GM23338 (cell line): ENCODE measurements at regions not wholly inside any gene's neighbourhood (a gene's known extent, or its start where the extent isn't known, plus 50 kb on each side); places are given as distances from the start of the nearest gene placed in this dataset.

Experiments used
- ATAC-seq: fragments of 200-7000 bp; cut with Tn5 transposase; 3 replicates; pipeline ENCODE4 v1.9.1; 2020
- DNase-seq: peaks from one replicate; pipeline ENCODE4 v3.0.0-alpha.2; 2015; ENCODE audit warnings: low spot score
- H2AFZ ChIP-seq: fragments of 200-600 bp; sonication (generic); 2 replicates; pipeline ENCODE4 v1.8.0; 2016; ENCODE audit warnings: antibody characterized with exemption, mild to moderate bottlenecking, moderate library complexity
- H3F3A ChIP-seq: fragments of 200-600 bp; sonication (generic); replicated peaks from 2 replicates; pipeline ENCODE4 v1.8.0; 2017; ENCODE audit warnings: antibody characterized with exemption, mixed run types, low read depth
- H3K27ac ChIP-seq: fragments of 200-600 bp; sonication (generic); 2 replicates; pipeline ENCODE4 v1.6.1; 2016; ENCODE audit warnings: low read depth
- H3K27me3 ChIP-seq: fragments of 200-600 bp; sonication (generic); 2 replicates; pipeline ENCODE4 v1.8.0; 2016; ENCODE audit warnings: mild to moderate bottlenecking, mixed run types, moderate library complexity; ENCODE audit not compliant: insufficient read depth
- H3K36me3 ChIP-seq: fragments of 200-600 bp; sonication (generic); 2 replicates; pipeline ENCODE4 v1.8.0; 2016; ENCODE audit warnings: mild to moderate bottlenecking; ENCODE audit not compliant: insufficient read depth
- H3K4me1 ChIP-seq: fragments of 200-600 bp; sonication (generic); 2 replicates; pipeline ENCODE4 v1.8.0; 2016; ENCODE audit warnings: mild to moderate bottlenecking, moderate library complexity; ENCODE audit not compliant: insufficient read depth
- H3K4me2 ChIP-seq: fragments of 200-600 bp; sonication (generic); 2 replicates; pipeline ENCODE4 v1.7.1; 2017; ENCODE audit warnings: mixed run types
- H3K4me3 ChIP-seq: fragments of 200-600 bp; sonication (generic); 2 replicates; pipeline ENCODE4 v1.6.1; 2016; ENCODE audit warnings: mixed run types
- H3K79me2 ChIP-seq: fragments of 200-600 bp; sonication (generic); replicated peaks from 2 replicates; pipeline ENCODE4 v1.8.0; 2017; ENCODE audit warnings: mild to moderate bottlenecking; ENCODE audit not compliant: insufficient read depth
- H3K9me2 ChIP-seq: fragments of 200-600 bp; sonication (generic); 2 replicates; pipeline ENCODE4 v1.8.0; 2017; ENCODE audit not compliant: insufficient read depth
- H4K20me1 ChIP-seq: fragments of 200-600 bp; sonication (generic); replicated peaks from 2 replicates; pipeline ENCODE4 v1.8.0; 2017; ENCODE audit warnings: mild to moderate bottlenecking; ENCODE audit not compliant: insufficient read depth
- H3K27ac Mint-ChIP-seq: 2 replicates; pipeline ENCODE4 v1.8.0; 2020; ENCODE audit warnings: inconsistent platforms, mild to moderate bottlenecking, moderate library complexity, mixed read lengths
- H3K27me3 Mint-ChIP-seq: 3 replicates; pipeline ENCODE4 v1.8.0; 2022; ENCODE audit warnings: low read depth, mild to moderate bottlenecking, moderate library complexity, mixed read lengths, inconsistent platforms; ENCODE audit not compliant: insufficient read depth, poor library complexity
- H3K36me3 Mint-ChIP-seq: 3 replicates; pipeline ENCODE4 v1.8.0; 2021; ENCODE audit warnings: low read depth, mild to moderate bottlenecking, inconsistent platforms, moderate library complexity, mixed read lengths
- H3K4me1 Mint-ChIP-seq: 3 replicates; pipeline ENCODE4 v1.8.0; 2020; ENCODE audit warnings: mild to moderate bottlenecking, inconsistent platforms, mixed read lengths
- H3K4me3 Mint-ChIP-seq: 3 replicates; pipeline ENCODE4 v1.8.0; 2021; ENCODE audit warnings: moderate library complexity, mild to moderate bottlenecking, inconsistent platforms, mixed read lengths
- H3K9me3 Mint-ChIP-seq: 3 replicates; pipeline ENCODE4 v1.8.0; 2020; ENCODE audit warnings: moderate library complexity, mild to moderate bottlenecking, inconsistent platforms, mixed read lengths
- CREB1 ChIP-seq: fragments of 250-450 bp; sonication (Bioruptor Pico); IDR thresholded peaks from 2 replicates; pipeline ENCODE4 v1.5.0; 2020; ENCODE audit warnings: low read depth, mild to moderate bottlenecking, moderate library complexity
- CTCF ChIP-seq, 2 experiments: fragments of 200-600 bp in 1 of 2; sonication (generic) in 1 of 2; conservative IDR thresholded peaks; 2 replicates each; pipeline versions ENCODE4 v1.5.1 to v1.6.1; 2016 to 2017; ENCODE audit warnings: antibody characterized with exemption in 2 of 2, low read depth in 2 of 2, mild to moderate bottlenecking in 2 of 2, moderate library complexity in 1 of 2
- ETS1 ChIP-seq: IDR thresholded peaks from 2 replicates; pipeline ENCODE4 v1.6.1; 2016; ENCODE audit warnings: antibody characterized with exemption
- EZH2 ChIP-seq: fragments of 200-600 bp; sonication (generic); IDR thresholded peaks from one replicate; pipeline ENCODE4 v1.8.0; 2017; ENCODE audit warnings: antibody characterized with exemption, mild to moderate bottlenecking, low read depth; ENCODE audit not compliant: unreplicated experiment
- EZH2phosphoT487 ChIP-seq: fragments of 200-600 bp; sonication (generic); IDR thresholded peaks from one replicate; pipeline ENCODE4 v1.8.1; 2018; ENCODE audit warnings: antibody characterized with exemption; ENCODE audit not compliant: unreplicated experiment
- JUNB ChIP-seq: IDR thresholded peaks from one replicate; pipeline ENCODE4 v1.6.1; 2016; ENCODE audit warnings: antibody characterized with exemption; ENCODE audit not compliant: unreplicated experiment
- NANOG ChIP-seq: IDR thresholded peaks from 2 replicates; pipeline ENCODE4 v1.6.1; 2016; ENCODE audit warnings: antibody characterized with exemption, borderline replicate concordance
- REST ChIP-seq: IDR thresholded peaks from one replicate; pipeline ENCODE4 v1.6.1; 2018; ENCODE audit warnings: antibody characterized with exemption; ENCODE audit not compliant: unreplicated experiment
- STAT1 ChIP-seq: IDR thresholded peaks from one replicate; pipeline ENCODE4 v1.6.1; 2016; ENCODE audit warnings: antibody characterized with exemption; ENCODE audit not compliant: unreplicated experiment
- ZNF114 ChIP-seq: fragments of 250-450 bp; sonication (Bioruptor Pico); IDR thresholded peaks from 2 replicates; pipeline ENCODE4 v1.5.0; 2020; ENCODE audit warnings: mild to moderate bottlenecking, moderate library complexity
- ZNF331 ChIP-seq: fragments of 250-450 bp; sonication (Bioruptor Pico); IDR thresholded peaks from 2 replicates; pipeline ENCODE4 v1.5.0; 2020; ENCODE audit warnings: low read depth, mild to moderate bottlenecking, moderate library complexity

- H3K27me3 ChIP-seq: no peaks in the 10 kb centered on the region
- H2AFZ ChIP-seq: no peak overlapping the region
- no peak for DNase-seq
- no peaks in the 10 kb centered on the region; the same call in 2 of the 3 replicates for H3K36me3 Mint-ChIP-seq
- H3K4me2 ChIP-seq: no peak overlapping the region
- H3K4me1 Mint-ChIP-seq: peaks cover 9% of the 10 kb centered on the region
- no peak for ATAC-seq
- H3K27ac ChIP-seq: no peak overlapping the region
- H3K27me3 Mint-ChIP-seq: peaks cover 8% of the 10 kb centered on the region
- no peaks in the 10 kb centered on the region for H3F3A ChIP-seq
- no peaks in the 10 kb centered on the region for H3K79me2 ChIP-seq
- no peak overlapping the region for H3K4me3 ChIP-seq
- H3K4me1 ChIP-seq: no peaks in the 10 kb centered on the region
- no peak for TF ChIP-seq ETS1
- TF ChIP-seq EZH2phosphoT487: no peak
- no peak for TF ChIP-seq EZH2
- no peak for TF ChIP-seq CTCF (conservative IDR thresholded peaks at IDR 0.05; ENCODE audit: low read depth in 2 of 2)
- no peak for TF ChIP-seq ZNF114
- H4K20me1 ChIP-seq: no peaks in the 10 kb centered on the region
- no peaks in the 10 kb centered on the region for H3K9me2 ChIP-seq
- H3K27ac Mint-ChIP-seq: no peak overlapping the region
- H3K4me3 Mint-ChIP-seq: no peak overlapping the region
- H3K36me3 ChIP-seq: no peaks in the 10 kb centered on the region
- no peaks in the 10 kb centered on the region for H3K9me3 Mint-ChIP-seq
These were observed 170.0 kb downstream of the ENGASE start for GRCh38 chr17:79244665-79245064.

GRCh38 chr17:79243996-79244395, 169.4 kb downstream of the ENGASE start:
- H3K27ac ChIP-seq: no peak overlapping the region
- no peak for TF ChIP-seq CTCF (conservative IDR thresholded peaks at IDR 0.05; ENCODE audit: low read depth in 2 of 2)
- TF ChIP-seq CREB1 (CRISPR knock-in tag): no peak
- TF ChIP-seq EZH2phosphoT487: no peak
- no peak for TF ChIP-seq JUNB
- TF ChIP-seq STAT1: no peak
- TF ChIP-seq REST: no peak
- TF ChIP-seq EZH2: no peak
- TF ChIP-seq ZNF331 (CRISPR knock-in tag): no peak
- no peak for TF ChIP-seq NANOG
- TF ChIP-seq ZNF114: no peak
- H3K27me3 ChIP-seq: no peaks in the 10 kb centered on the region

More at GRCh38 chr17:79243996-79244395, 169.4 kb downstream of the ENGASE start:
- H3F3A ChIP-seq: no peaks in the 10 kb centered on the region
- no peaks in the 10 kb centered on the region for H3K36me3 ChIP-seq
- no peaks in the 10 kb centered on the region for H3K9me3 Mint-ChIP-seq
- peaks cover 8% of the 10 kb centered on the region for H3K27me3 Mint-ChIP-seq
- H2AFZ ChIP-seq: no peak overlapping the region
- H3K27ac Mint-ChIP-seq: no peak overlapping the region
- H3K36me3 Mint-ChIP-seq: no peaks in the 10 kb centered on the region; the same call in 2 of the 3 replicates
- no peak for DNase-seq
- H3K4me1 Mint-ChIP-seq: peaks cover 8% of the 10 kb centered on the region
- H3K4me2 ChIP-seq: no peak overlapping the region
- H3K4me1 ChIP-seq: no peaks in the 10 kb centered on the region
- no peak for ATAC-seq
- no peak overlapping the region for H3K4me3 Mint-ChIP-seq
- no peaks in the 10 kb centered on the region for H4K20me1 ChIP-seq
- H3K79me2 ChIP-seq: no peaks in the 10 kb centered on the region
- H3K9me2 ChIP-seq: no peaks in the 10 kb centered on the region
- no peak overlapping the region for H3K4me3 ChIP-seq
